GM18868 (cell line): ENCODE measurements at regions not wholly inside any gene's neighbourhood (a gene's known extent, or its start where the extent isn't known, plus 50 kb on each side); places are given as distances from the start of the nearest gene placed in this dataset.
"Not testable (repeated sequence)": the region's sequence is repeated elsewhere in the genome, so short reads cannot be mapped to it uniquely, and the experiment has no call there.

Source experiments
- ATAC-seq: cut with Tn5 transposase; IDR thresholded peaks from one replicate; pipeline ENCODE4 v1.9.1; 2021; ENCODE audit warnings: mild to moderate bottlenecking, moderate library complexity; ENCODE audit not compliant: unreplicated experiment

DNA sequence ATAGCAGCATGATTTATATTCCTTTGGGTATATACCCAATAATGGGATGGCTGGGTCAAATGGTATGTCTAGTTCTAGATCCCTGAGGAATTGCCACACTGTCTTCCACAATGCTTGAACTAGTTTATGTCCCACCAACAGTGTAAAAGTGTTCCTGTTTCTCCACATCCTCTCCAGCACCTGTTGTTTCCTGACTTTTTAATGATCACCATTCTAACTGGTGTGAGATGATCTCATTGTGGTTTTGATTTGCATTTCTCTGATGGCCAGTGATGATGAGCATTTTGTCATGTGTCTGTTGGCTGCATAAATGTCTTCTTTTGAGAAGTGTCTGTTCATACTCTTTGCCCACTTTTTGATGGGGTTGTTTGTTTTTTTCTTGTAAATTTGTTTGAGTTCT, 54.0 kb upstream of the GPR89A start:
- not testable (repeated sequence) for ATAC-seq

DNA sequence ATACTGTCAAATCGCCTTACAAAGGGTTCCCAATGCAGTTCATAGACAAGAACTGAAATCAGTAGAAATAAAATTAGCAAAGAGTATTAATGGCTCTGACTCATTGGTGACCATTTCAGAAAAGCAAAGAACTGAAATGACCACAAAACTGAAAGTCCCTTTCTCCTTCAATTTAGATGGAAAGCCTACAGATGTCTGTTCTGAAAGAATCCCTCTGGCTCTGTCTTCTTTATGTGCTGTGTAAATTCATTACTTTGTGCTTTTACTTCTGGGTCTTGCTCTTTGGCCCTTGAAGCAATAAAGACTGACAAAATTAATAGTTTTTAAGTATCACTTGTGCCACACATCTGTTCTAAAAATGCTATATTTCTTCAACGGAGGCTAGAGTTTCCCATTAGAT, 62.7 kb upstream of the GPR89A start:
- ATAC-seq: no peak

DNA sequence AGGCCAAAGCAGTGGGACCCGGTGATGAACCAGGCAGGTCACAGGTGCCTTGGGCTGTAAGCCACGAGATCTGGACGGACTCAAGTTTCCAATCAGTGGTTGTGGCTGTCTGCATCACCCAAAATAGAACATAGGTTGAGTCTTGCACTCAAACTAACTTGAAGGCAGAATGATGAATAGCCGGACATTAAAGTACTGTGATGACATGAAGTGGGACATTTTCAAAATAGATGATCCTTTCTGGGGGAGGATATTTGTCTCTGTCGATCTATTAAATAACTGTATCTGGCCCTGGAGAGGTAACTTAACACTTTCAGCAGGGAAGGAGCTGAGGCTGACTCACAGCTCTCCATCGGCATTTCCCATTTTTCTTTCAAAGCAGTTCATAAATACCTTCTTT, 66.1 kb upstream of the GPR89A start:
- not testable (repeated sequence) for ATAC-seq

DNA sequence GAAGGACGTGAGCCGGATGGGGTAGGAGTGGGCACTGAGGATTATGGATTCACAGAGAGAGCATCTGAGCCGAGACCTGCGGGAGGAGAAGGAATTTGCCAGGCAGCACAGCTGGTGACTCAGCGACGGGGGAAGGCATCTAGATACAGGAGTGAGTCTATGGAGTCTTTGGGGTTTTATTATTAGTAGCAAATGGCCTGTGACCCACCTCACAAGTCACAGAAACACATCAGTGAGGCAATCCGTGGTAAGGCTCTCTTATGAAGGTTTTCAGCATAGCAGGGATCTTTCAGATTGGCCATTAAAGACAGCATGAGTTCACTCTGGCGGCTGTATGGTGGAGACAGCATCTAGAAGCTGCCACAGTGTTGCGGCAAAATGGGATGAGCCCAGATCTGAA, 66.5 kb upstream of the GPR89A start:
- not testable (repeated sequence) for ATAC-seq

DNA sequence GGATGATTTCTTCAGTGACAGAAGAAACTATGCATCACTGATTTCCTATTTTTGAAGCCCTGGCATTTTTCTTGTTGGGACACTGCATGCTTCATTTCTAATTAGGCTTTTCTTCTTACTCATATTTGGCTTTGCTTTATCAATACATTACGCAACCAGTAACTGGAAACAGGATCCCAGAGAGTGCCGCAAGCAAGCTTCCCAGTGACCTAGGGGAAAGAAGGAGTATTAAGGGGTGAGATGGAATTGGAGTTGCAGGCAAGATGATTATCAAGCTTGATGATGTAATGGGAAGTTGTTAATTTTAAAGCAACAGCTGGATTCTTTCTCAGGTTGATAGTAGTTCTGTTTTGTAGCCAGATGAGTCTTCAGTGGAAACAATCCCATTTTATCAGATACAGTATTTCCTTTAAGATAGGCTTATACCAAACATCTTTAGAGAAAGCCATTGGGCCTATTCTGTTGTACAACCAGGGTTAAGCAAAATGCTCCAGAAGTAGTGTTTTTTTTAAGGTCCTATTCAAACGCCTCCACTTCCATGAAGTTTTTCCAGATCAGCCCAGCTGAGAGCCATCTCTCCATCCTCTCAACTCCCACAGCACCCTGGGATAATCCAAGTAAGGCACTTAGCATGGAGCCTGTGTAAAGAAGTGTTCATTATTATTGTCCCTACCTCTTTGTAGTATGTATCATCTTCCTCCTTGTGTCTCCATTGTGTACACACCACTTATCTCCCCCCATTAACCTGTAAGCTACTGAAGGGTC, 69.5 kb upstream of the GPR89A start:
- not testable (repeated sequence) for ATAC-seq

DNA sequence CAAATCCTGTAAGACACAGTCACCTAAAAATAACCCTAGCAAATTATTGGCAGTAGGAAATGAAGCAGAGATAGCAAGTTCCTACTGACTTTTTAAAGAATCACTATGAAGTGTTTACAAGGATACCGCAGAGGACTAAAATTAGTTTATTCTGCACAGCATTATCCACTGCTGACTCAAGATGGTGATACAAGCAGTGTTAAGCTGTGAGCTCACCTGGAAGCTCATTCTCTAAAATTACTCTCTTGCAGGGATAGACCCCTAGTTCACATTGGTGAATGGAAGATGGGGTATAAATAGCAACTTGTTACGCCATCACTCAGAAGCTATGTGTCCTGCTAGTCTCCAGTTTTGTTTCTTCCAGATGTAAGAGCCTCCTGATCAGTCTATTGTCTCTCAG, 70.8 kb upstream of the GPR89A start:
- ATAC-seq: not testable (repeated sequence)

DNA sequence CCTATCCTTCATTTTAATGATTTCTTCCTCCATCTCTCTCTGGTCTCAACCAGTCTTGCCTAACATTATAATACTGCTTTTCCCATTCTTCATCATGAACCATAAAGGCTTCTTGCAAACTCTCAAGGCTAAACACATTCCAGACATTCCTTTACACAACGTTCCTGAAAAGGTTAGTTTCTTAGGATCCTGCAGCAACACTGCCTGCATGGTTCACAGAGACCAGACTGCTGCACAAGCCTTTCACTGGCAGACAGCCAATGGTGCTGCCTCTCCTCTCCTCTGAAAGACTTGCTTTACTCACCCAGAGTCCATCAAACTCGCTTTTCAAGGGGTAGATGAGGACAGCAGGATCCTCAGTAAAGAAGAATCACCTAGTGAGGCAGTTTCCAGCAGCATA, 72.3 kb upstream of the GPR89A start:
- not testable (repeated sequence) for ATAC-seq

DNA sequence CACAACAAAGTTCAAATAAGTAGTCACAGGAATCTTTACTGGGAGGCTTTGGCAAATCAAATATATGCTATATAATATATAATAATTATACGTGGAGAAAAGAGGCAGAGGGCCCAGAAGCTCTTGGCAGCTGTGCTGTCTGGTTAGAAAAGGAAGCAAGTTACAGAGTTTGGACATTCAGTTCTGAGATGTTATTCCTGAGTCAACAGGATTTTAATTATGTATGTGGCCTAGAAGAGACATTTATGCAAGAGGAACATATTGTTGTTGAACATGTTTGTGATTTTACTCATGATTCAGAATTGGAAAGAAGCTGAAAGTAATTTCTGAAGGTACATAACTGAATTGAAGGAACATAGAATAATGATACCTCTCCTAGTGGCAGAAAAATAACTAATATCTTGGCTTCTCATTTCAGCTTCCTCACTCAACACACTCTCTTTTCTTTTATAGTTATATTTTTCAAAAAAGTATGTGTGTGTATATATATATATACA, 79.7 kb upstream of the GPR89A start:
- not testable (repeated sequence) for ATAC-seq

DNA sequence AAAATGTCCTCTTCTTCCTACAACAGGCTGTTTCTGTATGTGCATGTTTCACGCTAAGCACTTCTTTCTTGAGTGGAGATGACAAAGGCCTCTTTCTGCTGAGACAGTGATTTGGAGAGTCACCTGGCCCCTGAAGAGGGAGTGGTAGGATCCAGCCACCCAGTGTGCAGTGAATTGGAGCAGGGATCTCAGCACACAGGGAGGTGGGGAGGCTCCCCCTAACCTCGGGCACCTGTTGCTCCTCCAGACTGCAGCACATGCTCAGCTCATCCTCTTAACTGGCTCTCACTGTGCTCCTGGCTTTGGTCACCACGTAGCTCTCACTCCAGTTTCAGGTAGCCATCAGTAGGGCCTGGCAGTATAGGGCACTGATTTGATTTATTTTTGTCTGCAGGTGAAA, 87.6 kb upstream of the GPR89A start:
- not testable (repeated sequence) for ATAC-seq

DNA sequence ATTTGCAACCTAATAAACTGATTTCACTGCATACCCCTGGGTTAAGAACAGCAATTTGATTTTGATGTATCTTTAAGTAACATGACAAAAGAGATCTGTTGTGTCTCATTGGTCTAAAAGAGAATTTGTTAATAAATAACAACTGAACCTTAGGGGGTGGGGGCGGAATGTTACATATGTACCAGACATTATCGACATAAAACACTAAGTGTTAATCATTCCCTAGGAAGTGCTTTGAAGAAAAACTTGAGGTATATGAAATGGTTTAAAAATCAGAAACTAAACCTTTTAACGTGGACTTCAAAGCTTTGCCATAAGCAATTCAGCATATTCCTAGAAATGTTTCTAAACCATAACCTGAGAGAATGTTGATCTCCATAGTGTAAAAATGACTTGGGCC, 88.5 kb upstream of the GPR89A start:
- not testable (repeated sequence) for ATAC-seq

DNA sequence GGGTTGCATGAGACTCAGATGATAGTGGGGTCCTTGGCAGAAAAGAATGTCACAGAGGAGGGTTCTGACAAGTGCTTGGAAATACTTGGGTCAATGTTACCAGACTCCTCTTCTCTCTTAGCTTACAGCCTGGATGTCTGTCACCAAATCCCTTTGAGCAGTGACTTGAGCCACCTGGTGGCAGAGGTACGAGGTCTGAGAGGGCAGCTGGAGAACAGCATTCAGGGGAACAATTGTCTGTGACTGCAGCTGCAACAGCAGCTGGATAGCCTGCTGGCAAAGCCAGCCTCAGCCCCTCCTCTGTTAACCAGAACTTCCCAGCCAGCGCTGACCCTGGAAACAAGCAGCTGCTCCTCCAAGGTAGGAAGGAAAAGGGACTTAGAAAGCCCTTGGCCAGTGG, 87.6 kb upstream of the NBPF20 start:
- ATAC-seq: not testable (repeated sequence)

DNA sequence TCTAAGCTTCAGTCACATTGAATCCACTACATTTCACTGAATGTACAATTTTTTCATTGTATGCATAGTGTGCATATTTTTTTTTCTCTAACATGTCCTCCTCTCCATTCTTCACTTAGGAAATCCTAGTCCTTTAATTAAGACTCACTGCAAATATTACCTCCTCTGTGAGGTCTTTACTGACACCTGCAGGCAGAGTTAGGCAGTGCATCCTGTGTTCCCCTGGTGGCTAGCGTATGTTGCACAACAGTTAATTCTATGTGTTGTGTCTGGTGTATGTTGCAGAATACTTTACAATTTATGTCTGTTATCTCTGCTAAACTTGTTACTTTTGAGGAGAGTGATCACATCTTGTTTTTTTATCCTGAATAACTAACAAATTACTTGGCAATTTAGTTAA, 82.7 kb upstream of the NBPF20 start:
- ATAC-seq: peak; percentile 58

DNA sequence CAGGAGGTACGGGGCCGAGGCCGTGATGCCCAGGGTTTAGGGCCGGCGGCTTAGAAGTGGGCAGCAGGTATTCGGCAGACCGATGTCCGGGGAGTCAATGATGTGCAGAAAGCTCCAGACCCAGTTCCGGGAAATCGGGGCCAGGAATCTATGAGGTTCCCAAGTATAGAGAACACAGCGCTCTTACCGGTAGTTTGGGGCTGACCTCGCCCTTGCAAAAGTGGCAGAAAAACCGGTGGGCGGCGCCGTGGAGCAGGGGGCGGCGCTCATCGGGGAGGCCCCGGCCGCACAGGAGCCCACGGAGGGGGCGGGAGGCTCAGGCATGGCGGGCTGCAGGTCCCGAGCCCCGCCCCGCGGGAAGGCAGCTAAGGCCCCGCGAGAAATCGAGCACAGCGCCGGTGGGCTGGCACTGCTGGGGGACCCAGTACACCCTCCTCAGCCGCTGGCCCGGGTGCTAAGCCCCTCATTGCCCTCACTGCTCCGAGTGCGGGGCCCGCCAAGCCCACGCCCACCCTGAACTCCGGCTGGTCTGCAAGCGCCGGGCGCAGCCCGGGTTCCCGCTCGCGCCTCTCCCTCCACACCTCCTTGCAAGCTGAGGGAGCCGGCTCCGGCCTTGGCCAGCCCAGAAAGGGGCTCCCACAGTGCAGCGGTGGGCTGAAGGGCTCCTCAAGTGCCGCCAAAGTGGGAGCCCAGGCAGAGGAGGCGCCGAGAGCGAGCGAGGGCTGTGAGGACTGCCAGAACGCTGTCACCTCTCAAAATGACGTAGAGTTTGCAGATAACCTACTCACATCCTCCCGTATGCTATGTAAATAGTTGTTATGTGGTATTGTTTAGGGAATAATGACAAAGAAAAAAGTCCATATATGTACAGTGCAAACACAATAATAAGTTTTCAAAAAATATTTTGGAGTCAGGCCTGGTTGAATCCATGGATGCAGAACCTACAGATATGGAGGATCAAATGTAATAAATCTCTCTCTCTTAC, 80.6 kb upstream of the NBPF20 start:
- peak; percentile 72 for ATAC-seq

DNA sequence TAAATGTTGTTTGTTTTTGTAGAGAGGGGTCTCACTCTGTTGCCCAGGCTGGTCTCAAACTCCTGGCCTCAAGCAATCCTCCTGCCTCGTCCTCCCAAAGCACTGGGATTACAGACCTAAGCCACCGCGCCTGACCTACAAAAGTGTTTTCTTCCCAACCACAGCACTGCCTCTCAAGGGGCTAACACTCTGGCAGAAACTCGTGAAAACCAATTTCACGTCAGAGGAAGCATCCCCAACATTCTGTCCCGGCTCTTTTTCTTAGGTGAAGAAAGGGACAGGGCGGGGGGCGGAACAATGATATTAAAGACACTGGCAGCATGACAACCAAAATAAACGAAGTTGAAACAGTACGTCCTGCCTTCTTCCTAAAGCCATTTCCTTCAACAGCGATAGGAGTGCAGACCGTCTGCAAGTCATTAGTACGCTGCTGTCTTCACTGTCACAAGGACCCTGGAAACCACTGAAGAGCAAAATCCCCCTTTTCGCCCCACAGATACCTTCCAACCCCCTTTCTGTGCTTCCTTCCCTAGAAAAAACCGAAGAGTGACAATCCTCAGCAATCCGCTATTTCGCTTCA, 79.5 kb upstream of the NBPF20 start:
- not testable (repeated sequence) for ATAC-seq

DNA sequence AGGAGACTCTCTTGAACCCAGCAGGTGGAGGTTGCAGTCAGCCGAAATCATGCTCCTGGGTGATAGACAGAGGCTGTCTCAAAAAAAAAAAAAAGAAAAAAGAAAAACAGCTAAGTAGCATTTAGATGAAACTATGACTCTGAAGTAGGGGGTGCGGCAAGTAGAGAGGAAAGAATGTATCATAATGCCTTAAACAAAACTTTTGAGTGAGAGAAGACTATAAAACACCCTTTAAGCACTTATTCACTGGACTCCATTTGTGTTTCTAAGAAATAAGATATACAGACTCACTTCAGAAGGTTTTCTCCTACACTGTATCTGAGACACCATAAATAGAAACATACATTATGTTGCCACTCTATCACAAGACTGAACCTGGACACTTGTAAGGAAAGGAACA, 78.9 kb upstream of the NBPF20 start:
- not testable (repeated sequence) for ATAC-seq

DNA sequence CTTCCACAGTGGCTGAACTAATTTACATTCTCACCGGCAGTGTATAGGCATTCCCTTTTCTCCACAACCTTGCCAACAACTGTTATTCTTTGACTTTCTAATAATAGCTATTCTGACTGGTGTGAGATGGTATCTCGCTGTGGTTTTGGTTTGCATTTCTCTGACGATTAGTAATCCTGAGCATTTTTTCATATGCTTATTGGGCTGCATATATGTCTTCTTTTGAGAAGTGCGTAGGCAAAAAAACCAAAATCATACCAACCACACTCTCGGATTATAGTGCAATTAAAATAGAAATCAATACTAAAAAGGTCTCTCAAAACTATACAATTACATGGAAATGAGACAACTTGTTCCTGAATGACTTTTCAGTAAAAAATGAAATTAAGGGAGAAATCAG, 74.8 kb upstream of the NBPF20 start:
- ATAC-seq: not testable (repeated sequence)

DNA sequence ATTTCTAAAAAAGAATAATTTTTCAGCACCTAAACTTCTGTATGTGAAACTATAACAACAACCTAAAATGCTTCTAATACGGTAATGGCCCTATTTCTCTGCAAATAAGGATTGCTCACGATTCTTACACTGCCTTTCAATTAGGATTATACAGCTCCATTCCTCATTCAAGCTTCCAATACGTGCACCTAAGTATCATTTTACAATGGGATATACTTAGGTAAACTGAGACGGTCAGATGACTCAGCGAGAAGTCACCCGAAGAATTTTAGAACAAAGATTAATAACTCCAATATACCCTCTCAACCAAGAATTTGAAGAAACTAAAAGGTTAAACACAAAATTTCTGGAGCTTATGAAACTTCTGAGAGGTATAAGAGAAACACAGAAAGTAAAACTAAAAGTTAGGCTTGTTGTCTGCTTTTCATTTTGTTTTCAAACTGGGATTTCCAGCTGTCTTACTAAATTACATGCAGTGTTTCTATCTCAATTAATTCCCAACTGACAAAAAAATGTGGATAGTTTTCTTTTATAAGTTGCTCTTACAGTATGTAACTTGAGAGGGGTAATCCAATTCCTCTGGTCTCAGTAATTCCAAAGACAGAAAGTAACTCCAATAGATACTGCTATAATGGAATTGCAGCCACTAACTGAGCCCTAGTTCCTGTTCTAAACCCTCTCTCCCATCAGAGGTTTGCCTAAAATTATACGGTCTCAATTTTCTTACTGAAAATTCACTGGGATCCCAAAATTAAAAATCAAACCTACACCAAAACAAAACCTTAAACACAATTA, 69.9 kb upstream of the NBPF20 start:
- ATAC-seq: not testable (repeated sequence)

DNA sequence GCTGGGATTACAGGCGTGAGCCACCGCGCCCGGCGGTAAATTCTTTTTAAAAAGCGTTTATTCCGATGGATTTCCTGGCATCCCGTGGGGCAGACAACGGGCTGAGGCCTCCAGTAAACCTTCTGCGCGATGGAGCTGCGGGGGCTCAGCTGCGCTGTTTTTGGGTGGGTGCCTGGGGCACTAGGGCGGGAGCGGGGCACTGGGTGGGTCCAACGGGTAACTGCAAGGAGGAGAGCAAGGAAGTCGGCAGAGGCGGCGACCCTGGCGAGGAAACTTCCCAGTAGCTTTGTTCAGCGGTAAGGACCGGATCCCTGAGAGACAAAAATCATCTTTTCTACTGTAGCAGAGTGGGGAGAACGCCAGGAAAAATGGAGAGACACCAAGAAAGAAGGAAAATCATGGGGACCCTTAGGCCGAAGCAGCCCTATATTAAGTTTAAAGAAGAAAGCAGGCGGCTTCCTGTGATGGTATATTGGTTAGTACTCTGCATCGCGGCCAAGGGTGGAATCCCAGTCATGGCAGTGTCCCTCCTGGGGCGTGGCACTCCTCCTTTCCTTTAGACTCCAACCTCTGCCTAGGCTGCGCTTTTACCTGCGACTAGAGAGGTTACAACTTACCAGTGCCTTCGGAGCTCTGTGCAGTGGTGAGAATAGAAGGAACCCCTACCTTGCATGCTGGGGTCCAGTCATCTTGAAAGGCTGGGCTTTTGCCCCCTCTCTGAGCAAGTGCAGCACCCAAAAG, 63.0 kb upstream of the NBPF20 start:
- not testable (repeated sequence) for ATAC-seq

DNA sequence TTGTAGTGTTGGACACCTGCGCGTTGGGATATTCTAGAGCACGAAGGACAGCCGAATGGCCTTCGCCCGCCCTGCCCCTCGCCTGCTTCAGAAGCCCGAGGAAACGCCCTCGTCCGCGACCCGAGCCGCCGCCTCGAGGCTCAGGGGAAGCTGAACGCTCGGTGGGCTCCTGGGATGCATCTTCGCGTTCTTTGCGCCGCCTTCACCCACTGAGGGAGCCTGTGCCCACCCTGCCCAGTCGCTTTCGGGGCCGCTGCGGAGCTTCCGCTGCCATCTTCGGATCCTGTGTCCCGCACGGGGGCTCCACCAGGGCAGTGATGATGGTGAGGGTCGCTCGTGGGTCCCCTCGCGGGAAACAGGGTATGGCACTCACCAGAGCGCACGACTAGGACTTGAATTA, 61.8 kb upstream of the NBPF20 start:
- not testable (repeated sequence) for ATAC-seq

DNA sequence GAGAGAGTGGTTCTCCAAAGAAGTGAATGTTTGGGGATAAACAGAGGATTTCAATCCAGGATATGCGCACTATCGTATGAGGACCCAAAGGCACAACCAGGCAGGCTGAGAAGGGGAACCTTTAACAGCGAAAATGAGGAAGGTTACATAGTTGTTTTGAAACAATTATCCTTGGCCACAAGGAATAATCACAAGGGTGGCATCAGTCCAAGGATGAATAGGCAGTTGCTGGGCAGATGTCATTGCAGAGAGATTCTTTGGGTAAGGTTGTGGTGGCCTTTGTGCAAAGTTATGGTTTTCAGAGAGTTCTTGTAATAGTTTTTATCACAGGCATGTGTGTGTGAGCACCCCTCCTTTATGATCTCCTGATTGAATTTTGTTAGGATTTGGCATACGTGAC, 58.9 kb upstream of the NBPF20 start:
- ATAC-seq: not testable (repeated sequence)
